ENCODE measurements at regions not wholly inside any gene's neighbourhood (a gene's known extent, or its start where the extent isn't known, plus 50 kb on each side); places are given as distances from the start of the nearest gene placed in this dataset.

GRCh38 chr2:234550511-234551107 lies 53.7 kb upstream of the ARL4C start:
- DNase-seq = peak; percentile 81

GRCh38 chr2:234550056-234550455 lies 53.2 kb upstream of the ARL4C start:
- no peak for DNase-seq

- DNase-seq = no peak
Observed at GRCh38 chr2:234548695-234549420, 52.0 kb upstream of the ARL4C start.

- DNase-seq = no peak
Observed at GRCh38 chr2:234546770-234547169, 49.9 kb upstream of the ARL4C start.
